A673 (cell line): ENCODE measurements at regions not wholly inside any gene's neighbourhood (a gene's known extent, or its start where the extent isn't known, plus 50 kb on each side); places are given as distances from the start of the nearest gene placed in this dataset.

Experiments used
- BruUV-seq: library from RNA; stranded (reverse); fragments of 400-500 nt; replicated peaks from 2 replicates; lab custom pipeline; 2021; lab: Mats Ljungman, UMichigan
- CTCF ChIA-PET: fragments of 300-600 bp; sonication (Branson Sonifier 250); formaldehyde crosslinking; loops from one replicate; lab custom pipeline; 2022; ENCODE audit warnings: antibody characterized with exemption; lab: Charles Lee
- POLR2A ChIA-PET: fragments of 300-600 bp; sonication (Branson Sonifier 250); formaldehyde crosslinking; loops from one replicate; lab custom pipeline; 2022; ENCODE audit warnings: antibody characterized with exemption; ENCODE audit not compliant: low non-redundant PET; lab: Charles Lee
- DNase-seq: peaks from one replicate; pipeline ENCODE4 v3.0.0-alpha.2; 2015; ENCODE audit warnings: low spot score
- H3K27ac ChIP-seq: fragments of 200-600 bp; sonication (generic); 2 replicates; pipeline ENCODE4 v1.5.1; 2016; ENCODE audit warnings: mixed run types, low read depth, mild to moderate bottlenecking, mixed read lengths, antibody characterized with exemption, low read length; ENCODE audit not compliant: poor library complexity, severe bottlenecking
- H3K27me3 ChIP-seq: fragments of 200-600 bp; sonication (generic); replicated peaks from 2 replicates; pipeline ENCODE4 v1.6.1; 2017; ENCODE audit warnings: mixed run types, low read depth, mild to moderate bottlenecking, mixed read lengths, antibody characterized with exemption, low read length; ENCODE audit not compliant: insufficient read depth, poor library complexity
- H3K36me3 ChIP-seq: fragments of 200-600 bp; sonication (generic); 2 replicates; pipeline ENCODE4 v1.6.1; 2016; ENCODE audit warnings: mixed run types, mild to moderate bottlenecking, mixed read lengths, antibody characterized with exemption, low read length; ENCODE audit not compliant: insufficient read depth, poor library complexity, severe bottlenecking
- H3K4me1 ChIP-seq: fragments of 200-600 bp; sonication (generic); 2 replicates; pipeline ENCODE4 v1.6.1; 2017; ENCODE audit warnings: mixed run types, mild to moderate bottlenecking, mixed read lengths, antibody characterized with exemption, low read length; ENCODE audit not compliant: insufficient read depth, poor library complexity, severe bottlenecking
- H3K4me3 ChIP-seq: fragments of 200-600 bp; sonication (generic); 2 replicates; pipeline ENCODE4 v1.5.1; 2016; ENCODE audit warnings: low read depth, mixed run types, mild to moderate bottlenecking, mixed read lengths, low read length; ENCODE audit not compliant: poor library complexity, severe bottlenecking
- H3K9me3 ChIP-seq: fragments of 200-600 bp; sonication (generic); 2 replicates; pipeline ENCODE4 v1.6.1; 2016; ENCODE audit warnings: mixed run types, low read depth, mild to moderate bottlenecking, mixed read lengths, antibody characterized with exemption, low read length; ENCODE audit not compliant: poor library complexity, severe bottlenecking
- EZH2 ChIP-seq: fragments of 200-600 bp; sonication (generic); IDR thresholded peaks from 2 replicates; pipeline ENCODE4 v1.6.1; 2017; ENCODE audit warnings: borderline replicate concordance, low read depth, mild to moderate bottlenecking, mixed read lengths, antibody characterized with exemption, low read length; ENCODE audit not compliant: poor library complexity, severe bottlenecking
- intact Hi-C: fragments of 100-400 bp; cut with micrococcal nuclease; formaldehyde crosslinking; loops from one replicate; pipeline ENCODE4 v1.10.0; 2022; ENCODE audit not compliant: unreplicated experiment
- TF ChIP-seq, protein P1 (sequence below): fragments of 300-800, 200-600 bp; sonication (generic); conservative IDR thresholded peaks from 2 replicates; pipeline ENCODE4 v1.5.1; 2017; ENCODE audit warnings: low read depth, mild to moderate bottlenecking, antibody characterized with exemption, low read length, moderate library complexity, mixed read lengths

DNA sequence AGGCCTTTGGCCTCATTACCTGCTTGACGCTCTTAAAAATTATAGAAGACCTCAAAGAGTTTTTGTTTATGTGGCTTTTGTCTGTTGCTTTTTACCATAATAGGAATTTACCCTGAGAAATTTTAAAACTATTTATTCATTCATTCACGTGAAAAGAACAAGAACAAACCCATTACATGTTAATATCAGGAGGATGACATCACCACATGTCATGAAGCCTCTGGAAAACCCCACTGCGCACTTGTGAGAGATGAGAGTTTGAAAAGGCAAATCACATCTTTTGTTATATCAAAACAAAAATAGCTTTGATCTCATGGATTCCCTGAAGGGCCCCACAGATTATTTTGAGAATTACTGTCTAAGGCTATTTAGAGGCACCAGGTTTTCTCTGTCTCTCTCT, 61.3 kb upstream of the EYA2 start:
- intact Hi-C loops, result no loop called here
- no peaks in the 10 kb centered on the region for H3K27me3 ChIP-seq
- no peaks in the 10 kb centered on the region for H3K4me1 ChIP-seq
- BruUV-seq, result no TSS peak
- H3K36me3 ChIP-seq, result no peaks in the 10 kb centered on the region
- TF ChIP-seq, protein P1, sequence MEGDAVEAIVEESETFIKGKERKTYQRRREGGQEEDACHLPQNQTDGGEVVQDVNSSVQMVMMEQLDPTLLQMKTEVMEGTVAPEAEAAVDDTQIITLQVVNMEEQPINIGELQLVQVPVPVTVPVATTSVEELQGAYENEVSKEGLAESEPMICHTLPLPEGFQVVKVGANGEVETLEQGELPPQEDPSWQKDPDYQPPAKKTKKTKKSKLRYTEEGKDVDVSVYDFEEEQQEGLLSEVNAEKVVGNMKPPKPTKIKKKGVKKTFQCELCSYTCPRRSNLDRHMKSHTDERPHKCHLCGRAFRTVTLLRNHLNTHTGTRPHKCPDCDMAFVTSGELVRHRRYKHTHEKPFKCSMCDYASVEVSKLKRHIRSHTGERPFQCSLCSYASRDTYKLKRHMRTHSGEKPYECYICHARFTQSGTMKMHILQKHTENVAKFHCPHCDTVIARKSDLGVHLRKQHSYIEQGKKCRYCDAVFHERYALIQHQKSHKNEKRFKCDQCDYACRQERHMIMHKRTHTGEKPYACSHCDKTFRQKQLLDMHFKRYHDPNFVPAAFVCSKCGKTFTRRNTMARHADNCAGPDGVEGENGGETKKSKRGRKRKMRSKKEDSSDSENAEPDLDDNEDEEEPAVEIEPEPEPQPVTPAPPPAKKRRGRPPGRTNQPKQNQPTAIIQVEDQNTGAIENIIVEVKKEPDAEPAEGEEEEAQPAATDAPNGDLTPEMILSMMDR, result no peak
- TF ChIP-seq EZH2, result no peak
- no peak for DNase-seq
- H3K9me3 ChIP-seq, result no peaks in the 10 kb centered on the region
- H3K4me3 ChIP-seq, result no peak overlapping the region
- ChIA-PET CTCF (no interaction called here), POLR2A (no interaction called here)
- H3K27ac ChIP-seq, result no peak overlapping the region

- DNase-seq, result no peak
- CTCF ChIA-PET, result no interaction called here
- H3K4me1 ChIP-seq, result no peaks in the 10 kb centered on the region
- H3K36me3 ChIP-seq, result no peaks in the 10 kb centered on the region
- BruUV-seq, result no TSS peak
- no peak overlapping the region for H3K4me3 ChIP-seq
- no peak overlapping the region for H3K27ac ChIP-seq
- H3K27me3 ChIP-seq, result peaks cover 4% of the 10 kb centered on the region
- no peaks in the 10 kb centered on the region for H3K9me3 ChIP-seq
- TF ChIP-seq EZH2, result no peak
- TF ChIP-seq, protein P1, result no peak
- POLR2A ChIA-PET, result no interaction called here
- intact Hi-C loops, result no loop called here
Measured at GRCh38 chr20:46835418-46835817, 59.2 kb upstream of the EYA2 start.

- ChIA-PET CTCF (no interaction called here), POLR2A (no interaction called here)
- BruUV-seq, result no TSS peak
- no peak overlapping the region for H3K4me3 ChIP-seq
- TF ChIP-seq EZH2, result no peak
- TF ChIP-seq, protein P1, result no peak
- peaks cover 11% of the 10 kb centered on the region for H3K27me3 ChIP-seq
- no peak overlapping the region for H3K27ac ChIP-seq
- intact Hi-C loops, result no loop called here
- no peaks in the 10 kb centered on the region for H3K9me3 ChIP-seq
- H3K4me1 ChIP-seq, result no peaks in the 10 kb centered on the region
- H3K36me3 ChIP-seq, result no peaks in the 10 kb centered on the region
- no peak for DNase-seq
Measured at GRCh38 chr20:46837083-46837482, 57.6 kb upstream of the EYA2 start.
